GM23338 (cell line): ENCODE measurements at regions not wholly inside any gene's neighbourhood (a gene's known extent, or its start where the extent isn't known, plus 50 kb on each side); places are given as distances from the start of the nearest gene placed in this dataset.

Source experiments
- ATAC-seq: fragments of 200-7000 bp; cut with Tn5 transposase; 3 replicates; pipeline ENCODE4 v1.9.1; 2020
- DNase-seq: peaks from one replicate; pipeline ENCODE4 v3.0.0-alpha.2; 2015; ENCODE audit warnings: low spot score
- H2AFZ ChIP-seq: fragments of 200-600 bp; sonication (generic); 2 replicates; pipeline ENCODE4 v1.8.0; 2016; ENCODE audit warnings: antibody characterized with exemption, mild to moderate bottlenecking, moderate library complexity
- H3F3A ChIP-seq: fragments of 200-600 bp; sonication (generic); replicated peaks from 2 replicates; pipeline ENCODE4 v1.8.0; 2017; ENCODE audit warnings: antibody characterized with exemption, mixed run types, low read depth
- H3K27ac ChIP-seq: fragments of 200-600 bp; sonication (generic); 2 replicates; pipeline ENCODE4 v1.6.1; 2016; ENCODE audit warnings: low read depth
- H3K27me3 ChIP-seq: fragments of 200-600 bp; sonication (generic); 2 replicates; pipeline ENCODE4 v1.8.0; 2016; ENCODE audit warnings: mild to moderate bottlenecking, mixed run types, moderate library complexity; ENCODE audit not compliant: insufficient read depth
- H3K36me3 ChIP-seq: fragments of 200-600 bp; sonication (generic); 2 replicates; pipeline ENCODE4 v1.8.0; 2016; ENCODE audit warnings: mild to moderate bottlenecking; ENCODE audit not compliant: insufficient read depth
- H3K4me1 ChIP-seq: fragments of 200-600 bp; sonication (generic); 2 replicates; pipeline ENCODE4 v1.8.0; 2016; ENCODE audit warnings: mild to moderate bottlenecking, moderate library complexity; ENCODE audit not compliant: insufficient read depth
- H3K4me2 ChIP-seq: fragments of 200-600 bp; sonication (generic); 2 replicates; pipeline ENCODE4 v1.7.1; 2017; ENCODE audit warnings: mixed run types
- H3K4me3 ChIP-seq: fragments of 200-600 bp; sonication (generic); 2 replicates; pipeline ENCODE4 v1.6.1; 2016; ENCODE audit warnings: mixed run types
- H3K79me2 ChIP-seq: fragments of 200-600 bp; sonication (generic); replicated peaks from 2 replicates; pipeline ENCODE4 v1.8.0; 2017; ENCODE audit warnings: mild to moderate bottlenecking; ENCODE audit not compliant: insufficient read depth
- H3K9me2 ChIP-seq: fragments of 200-600 bp; sonication (generic); 2 replicates; pipeline ENCODE4 v1.8.0; 2017; ENCODE audit not compliant: insufficient read depth
- H4K20me1 ChIP-seq: fragments of 200-600 bp; sonication (generic); replicated peaks from 2 replicates; pipeline ENCODE4 v1.8.0; 2017; ENCODE audit warnings: mild to moderate bottlenecking; ENCODE audit not compliant: insufficient read depth
- H3K27ac Mint-ChIP-seq: 2 replicates; pipeline ENCODE4 v1.8.0; 2020; ENCODE audit warnings: inconsistent platforms, mild to moderate bottlenecking, moderate library complexity, mixed read lengths
- H3K27me3 Mint-ChIP-seq: 3 replicates; pipeline ENCODE4 v1.8.0; 2022; ENCODE audit warnings: low read depth, mild to moderate bottlenecking, moderate library complexity, mixed read lengths, inconsistent platforms; ENCODE audit not compliant: insufficient read depth, poor library complexity
- H3K36me3 Mint-ChIP-seq: 3 replicates; pipeline ENCODE4 v1.8.0; 2021; ENCODE audit warnings: low read depth, mild to moderate bottlenecking, inconsistent platforms, moderate library complexity, mixed read lengths
- H3K4me1 Mint-ChIP-seq: 3 replicates; pipeline ENCODE4 v1.8.0; 2020; ENCODE audit warnings: mild to moderate bottlenecking, inconsistent platforms, mixed read lengths
- H3K4me3 Mint-ChIP-seq: 3 replicates; pipeline ENCODE4 v1.8.0; 2021; ENCODE audit warnings: moderate library complexity, mild to moderate bottlenecking, inconsistent platforms, mixed read lengths
- H3K9me3 Mint-ChIP-seq: 3 replicates; pipeline ENCODE4 v1.8.0; 2020; ENCODE audit warnings: moderate library complexity, mild to moderate bottlenecking, inconsistent platforms, mixed read lengths
- CREB1 ChIP-seq: fragments of 250-450 bp; sonication (Bioruptor Pico); IDR thresholded peaks from 2 replicates; pipeline ENCODE4 v1.5.0; 2020; ENCODE audit warnings: low read depth, mild to moderate bottlenecking, moderate library complexity
- CTCF ChIP-seq, 2 experiments: fragments of 200-600 bp in 1 of 2; sonication (generic) in 1 of 2; conservative IDR thresholded peaks; 2 replicates each; pipeline versions ENCODE4 v1.5.1 to v1.6.1; 2016 to 2017; ENCODE audit warnings: antibody characterized with exemption in 2 of 2, low read depth in 2 of 2, mild to moderate bottlenecking in 2 of 2, moderate library complexity in 1 of 2
- ETS1 ChIP-seq: IDR thresholded peaks from 2 replicates; pipeline ENCODE4 v1.6.1; 2016; ENCODE audit warnings: antibody characterized with exemption
- EZH2 ChIP-seq: fragments of 200-600 bp; sonication (generic); IDR thresholded peaks from one replicate; pipeline ENCODE4 v1.8.0; 2017; ENCODE audit warnings: antibody characterized with exemption, mild to moderate bottlenecking, low read depth; ENCODE audit not compliant: unreplicated experiment
- NANOG ChIP-seq: IDR thresholded peaks from 2 replicates; pipeline ENCODE4 v1.6.1; 2016; ENCODE audit warnings: antibody characterized with exemption, borderline replicate concordance
- STAT1 ChIP-seq: IDR thresholded peaks from one replicate; pipeline ENCODE4 v1.6.1; 2016; ENCODE audit warnings: antibody characterized with exemption; ENCODE audit not compliant: unreplicated experiment
- ZNF114 ChIP-seq: fragments of 250-450 bp; sonication (Bioruptor Pico); IDR thresholded peaks from 2 replicates; pipeline ENCODE4 v1.5.0; 2020; ENCODE audit warnings: mild to moderate bottlenecking, moderate library complexity
- ZNF331 ChIP-seq: fragments of 250-450 bp; sonication (Bioruptor Pico); IDR thresholded peaks from 2 replicates; pipeline ENCODE4 v1.5.0; 2020; ENCODE audit warnings: low read depth, mild to moderate bottlenecking, moderate library complexity
- ZNF462 ChIP-seq: fragments of 250-450 bp; sonication (Bioruptor Pico); IDR thresholded peaks from 2 replicates; pipeline ENCODE4 v1.5.0; 2020; ENCODE audit warnings: mild to moderate bottlenecking, moderate library complexity

GRCh38 chr13:107838588-107839161 is 376.7 kb downstream of the LIG4 start (continued):
- TF ChIP-seq ZNF462 (CRISPR knock-in tag), result peak; percentile 21; the same call in 1 of the 2 replicates

GRCh38 chr13:107836685-107837084 is 378.7 kb downstream of the LIG4 start:
- no peaks in the 10 kb centered on the region for H3F3A ChIP-seq
- Mint-ChIP-seq H3K4me3 (no peak overlapping the region), H3K27ac (peak overlapping the region; percentile 71; the same call in 1 of the 2 replicates), H3K27me3 (peaks cover 9% of the 10 kb centered on the region), H3K36me3 (no peaks in the 10 kb centered on the region), H3K4me1 (peaks cover 69% of the 10 kb centered on the region), H3K9me3 (no peaks in the 10 kb centered on the region)
- peaks cover 67% of the 10 kb centered on the region for H3K4me1 ChIP-seq
- H4K20me1 ChIP-seq, result no peaks in the 10 kb centered on the region
- no peaks in the 10 kb centered on the region for H3K27me3 ChIP-seq
- no peak overlapping the region for H3K27ac ChIP-seq
- ATAC-seq (no peak), DNase-seq (no peak)
- H3K4me3 ChIP-seq, result no peak overlapping the region
- peaks cover 13% of the 10 kb centered on the region for H3K79me2 ChIP-seq
- no peaks in the 10 kb centered on the region for H3K36me3 ChIP-seq
- 0 out of 2 replicates have a peak, but pooled peaks cover 3% of the 10 kb centered on the region for H3K9me2 ChIP-seq
- peak overlapping the region; percentile 22; the same call in 1 of the 2 replicates for H3K4me2 ChIP-seq
- H2AFZ ChIP-seq, result no peak overlapping the region
- TF ChIP-seq ZNF331, result no peak
- TF ChIP-seq CREB1 (CRISPR knock-in tag), result no peak
- TF ChIP-seq EZH2, result no peak
- TF ChIP-seq NANOG, result no peak
- no peak for TF ChIP-seq CTCF (conservative IDR thresholded peaks at IDR 0.05; ENCODE audit: low read depth in 2 of 2)
- TF ChIP-seq ETS1, result no peak
- no peak for TF ChIP-seq STAT1
- no peak for TF ChIP-seq ZNF114 (CRISPR knock-in tag)
